ENCODE measurements at regions not wholly inside any gene's neighbourhood (a gene's known extent, or its start where the extent isn't known, plus 50 kb on each side); places are given as distances from the start of the nearest gene placed in this dataset.

GRCh38 chr3:82186017-82186416 lies 424.6 kb upstream of the GBE1 start:
- Histone ChIP-seq H3K36me3 (ENCODE audit: control insufficient read depth, insufficient read depth, low read length) (no peaks in the 10 kb centered on the region), H3K27ac (ENCODE audit: extremely low read depth, low read depth, low read length) (no peak overlapping the region), H3K79me2 (ENCODE audit: control insufficient read depth, insufficient read depth, low read length) (no peaks in the 10 kb centered on the region), H3K9ac (ENCODE audit: insufficient read depth in 1 of 2, low read depth in 2 of 2, low read length in 2 of 2) (no peak overlapping the region), H3K4me3 (no peak overlapping the region), H3K27me3 (ENCODE audit: control insufficient read depth in 2 of 2, insufficient read depth in 2 of 2, low read length in 2 of 2) (no peaks in the 10 kb centered on the region), H3K9me1 (ENCODE audit: control insufficient read depth, insufficient read depth, low read length) (no peaks in the 10 kb centered on the region), H2AFZ (ENCODE audit: low read depth, low read length) (no peak overlapping the region), H4K20me1 (replicated peaks; ENCODE audit: control insufficient read depth, insufficient read depth, low read length) (no peaks in the 10 kb centered on the region), H3K4me1 (replicated peaks in 1 of 2; ENCODE audit: control insufficient read depth in 2 of 2, insufficient read depth in 2 of 2, low read length in 2 of 2) (no peaks in the 10 kb centered on the region), H3K9me3 (replicated peaks; ENCODE audit: control insufficient read depth, insufficient read depth, low read depth, low read length) (no peaks in the 10 kb centered on the region), H3K4me2 (ENCODE audit: insufficient read depth, low read length) (no peak overlapping the region)
- DNase-seq (ENCODE audit: extremely low read depth in 1 of 4, low spot score in 3 of 4) (no peak), FAIRE-seq (no peak), ATAC-seq (no peak)
- no TSS peak for BruUV-seq (replicated peaks)
- CTCF ChIA-PET (ENCODE audit: low intra/inter-chr PET ratio) = no interaction called here
- in situ Hi-C loops (cut with MboI) = no loop called here
- 0% methylated on average over 7 of the region's 7 CpGs for WGBS (ENCODE audit: insufficient coverage, low coverage, missing lambda C conversion rate)
- POLR2A ChIA-PET = no interaction called here
- TF ChIP-seq TARDBP (IDR thresholded peaks at IDR 0.05) (no peak), DMBX1 (CRISPR knock-in tag; IDR thresholded peaks at IDR 0.05; ENCODE audit: borderline replicate concordance) (no peak), ID3 (CRISPR knock-in tag; IDR thresholded peaks at IDR 0.05) (no peak), ID3 (tag; IDR thresholded peaks at IDR 0.05) (no peak)
- intact Hi-C loops (cut with micrococcal nuclease) = no loop called here

DNA sequence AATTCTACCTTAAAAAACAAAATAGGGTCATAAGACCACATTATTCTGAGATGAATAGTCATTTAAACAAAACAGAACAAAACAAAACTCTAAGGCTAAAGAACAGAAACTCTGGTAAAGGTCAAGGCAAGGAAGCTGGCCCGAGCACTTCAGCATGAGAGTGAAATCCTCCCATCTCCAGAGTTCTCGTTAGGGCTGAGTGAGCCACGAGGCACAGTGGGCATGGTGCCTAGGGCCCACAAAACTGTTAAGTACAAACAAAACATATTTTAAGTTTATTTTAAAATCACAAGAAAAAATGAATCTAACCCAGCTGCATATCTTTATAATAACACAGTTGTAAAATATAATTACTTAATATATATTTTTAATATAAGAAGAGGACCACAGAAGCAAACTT lies 417.8 kb upstream of the GBE1 start:
- intact Hi-C loops (cut with micrococcal nuclease) (no loop called here), in situ Hi-C loops (cut with MboI) (no loop called here)
- Histone ChIP-seq H3K9ac (ENCODE audit: insufficient read depth in 1 of 2, low read depth in 2 of 2, low read length in 2 of 2) (no peak overlapping the region), H3K79me2 (ENCODE audit: control insufficient read depth, insufficient read depth, low read length) (no peaks in the 10 kb centered on the region), H3K9me1 (ENCODE audit: control insufficient read depth, insufficient read depth, low read length) (no peaks in the 10 kb centered on the region), H3K4me3 (no peak overlapping the region), H3K27me3 (ENCODE audit: control insufficient read depth in 2 of 2, insufficient read depth in 2 of 2, low read length in 2 of 2) (no peaks in the 10 kb centered on the region), H2AFZ (ENCODE audit: low read depth, low read length) (no peak overlapping the region), H3K36me3 (ENCODE audit: control insufficient read depth, insufficient read depth, low read length) (no peaks in the 10 kb centered on the region), H3K4me2 (ENCODE audit: insufficient read depth, low read length) (no peak overlapping the region), H3K27ac (ENCODE audit: extremely low read depth, low read depth, low read length) (no peak overlapping the region), H4K20me1 (replicated peaks; ENCODE audit: control insufficient read depth, insufficient read depth, low read length) (no peaks in the 10 kb centered on the region), H3K4me1 (replicated peaks in 1 of 2; ENCODE audit: control insufficient read depth in 2 of 2, insufficient read depth in 2 of 2, low read length in 2 of 2) (no peaks in the 10 kb centered on the region), H3K9me3 (replicated peaks; ENCODE audit: control insufficient read depth, insufficient read depth, low read depth, low read length) (no peaks in the 10 kb centered on the region)
- TF ChIP-seq ZC3H8 (IDR thresholded peaks at IDR 0.05) = no peak
- no peak for TF ChIP-seq MAFF (IDR thresholded peaks at IDR 0.05; ENCODE audit: low read length)
- no peak for TF ChIP-seq PCBP2 (IDR thresholded peaks at IDR 0.05; ENCODE audit: low read depth, low read length, poor library complexity, severe bottlenecking)
- TF ChIP-seq, protein P1, sequence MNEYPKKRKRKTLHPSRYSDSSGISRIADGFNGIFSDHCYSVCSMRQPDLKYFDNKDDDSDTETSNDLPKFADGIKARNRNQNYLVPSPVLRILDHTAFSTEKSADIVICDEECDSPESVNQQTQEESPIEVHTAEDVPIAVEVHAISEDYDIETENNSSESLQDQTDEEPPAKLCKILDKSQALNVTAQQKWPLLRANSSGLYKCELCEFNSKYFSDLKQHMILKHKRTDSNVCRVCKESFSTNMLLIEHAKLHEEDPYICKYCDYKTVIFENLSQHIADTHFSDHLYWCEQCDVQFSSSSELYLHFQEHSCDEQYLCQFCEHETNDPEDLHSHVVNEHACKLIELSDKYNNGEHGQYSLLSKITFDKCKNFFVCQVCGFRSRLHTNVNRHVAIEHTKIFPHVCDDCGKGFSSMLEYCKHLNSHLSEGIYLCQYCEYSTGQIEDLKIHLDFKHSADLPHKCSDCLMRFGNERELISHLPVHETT (CRISPR knock-in tag; conservative IDR thresholded peaks at IDR 0.05 in 1 of 2, IDR thresholded peaks at IDR 0.05 in 1 of 2) = no peak
- no peak for TF ChIP-seq HINFP (tag; conservative IDR thresholded peaks at IDR 0.05; ENCODE audit: low read depth)
- TF ChIP-seq NEUROD1 (IDR thresholded peaks at IDR 0.05; ENCODE audit: borderline replicate concordance, low read depth, low read length, partially characterized antibody) = no peak
- WGBS (ENCODE audit: insufficient coverage, low coverage, missing lambda C conversion rate) = 0% methylated on average over 3 of the region's 3 CpGs
- no peak for FAIRE-seq
- ChIA-PET POLR2A (no interaction called here), CTCF (ENCODE audit: low intra/inter-chr PET ratio) (no interaction called here)
- ATAC-seq = no peak
- no peak for DNase-seq (ENCODE audit: extremely low read depth in 1 of 4, low spot score in 3 of 4)
- BruUV-seq (replicated peaks) = no TSS peak
